ENCODE measurements at regions not wholly inside any gene's neighbourhood (a gene's known extent, or its start where the extent isn't known, plus 50 kb on each side); places are given as distances from the start of the nearest gene placed in this dataset.

GRCh38 chr1:81618376-81618775, 182.4 kb upstream of the ADGRL2 start (continued):
- TF ChIP-seq, protein P1, sequence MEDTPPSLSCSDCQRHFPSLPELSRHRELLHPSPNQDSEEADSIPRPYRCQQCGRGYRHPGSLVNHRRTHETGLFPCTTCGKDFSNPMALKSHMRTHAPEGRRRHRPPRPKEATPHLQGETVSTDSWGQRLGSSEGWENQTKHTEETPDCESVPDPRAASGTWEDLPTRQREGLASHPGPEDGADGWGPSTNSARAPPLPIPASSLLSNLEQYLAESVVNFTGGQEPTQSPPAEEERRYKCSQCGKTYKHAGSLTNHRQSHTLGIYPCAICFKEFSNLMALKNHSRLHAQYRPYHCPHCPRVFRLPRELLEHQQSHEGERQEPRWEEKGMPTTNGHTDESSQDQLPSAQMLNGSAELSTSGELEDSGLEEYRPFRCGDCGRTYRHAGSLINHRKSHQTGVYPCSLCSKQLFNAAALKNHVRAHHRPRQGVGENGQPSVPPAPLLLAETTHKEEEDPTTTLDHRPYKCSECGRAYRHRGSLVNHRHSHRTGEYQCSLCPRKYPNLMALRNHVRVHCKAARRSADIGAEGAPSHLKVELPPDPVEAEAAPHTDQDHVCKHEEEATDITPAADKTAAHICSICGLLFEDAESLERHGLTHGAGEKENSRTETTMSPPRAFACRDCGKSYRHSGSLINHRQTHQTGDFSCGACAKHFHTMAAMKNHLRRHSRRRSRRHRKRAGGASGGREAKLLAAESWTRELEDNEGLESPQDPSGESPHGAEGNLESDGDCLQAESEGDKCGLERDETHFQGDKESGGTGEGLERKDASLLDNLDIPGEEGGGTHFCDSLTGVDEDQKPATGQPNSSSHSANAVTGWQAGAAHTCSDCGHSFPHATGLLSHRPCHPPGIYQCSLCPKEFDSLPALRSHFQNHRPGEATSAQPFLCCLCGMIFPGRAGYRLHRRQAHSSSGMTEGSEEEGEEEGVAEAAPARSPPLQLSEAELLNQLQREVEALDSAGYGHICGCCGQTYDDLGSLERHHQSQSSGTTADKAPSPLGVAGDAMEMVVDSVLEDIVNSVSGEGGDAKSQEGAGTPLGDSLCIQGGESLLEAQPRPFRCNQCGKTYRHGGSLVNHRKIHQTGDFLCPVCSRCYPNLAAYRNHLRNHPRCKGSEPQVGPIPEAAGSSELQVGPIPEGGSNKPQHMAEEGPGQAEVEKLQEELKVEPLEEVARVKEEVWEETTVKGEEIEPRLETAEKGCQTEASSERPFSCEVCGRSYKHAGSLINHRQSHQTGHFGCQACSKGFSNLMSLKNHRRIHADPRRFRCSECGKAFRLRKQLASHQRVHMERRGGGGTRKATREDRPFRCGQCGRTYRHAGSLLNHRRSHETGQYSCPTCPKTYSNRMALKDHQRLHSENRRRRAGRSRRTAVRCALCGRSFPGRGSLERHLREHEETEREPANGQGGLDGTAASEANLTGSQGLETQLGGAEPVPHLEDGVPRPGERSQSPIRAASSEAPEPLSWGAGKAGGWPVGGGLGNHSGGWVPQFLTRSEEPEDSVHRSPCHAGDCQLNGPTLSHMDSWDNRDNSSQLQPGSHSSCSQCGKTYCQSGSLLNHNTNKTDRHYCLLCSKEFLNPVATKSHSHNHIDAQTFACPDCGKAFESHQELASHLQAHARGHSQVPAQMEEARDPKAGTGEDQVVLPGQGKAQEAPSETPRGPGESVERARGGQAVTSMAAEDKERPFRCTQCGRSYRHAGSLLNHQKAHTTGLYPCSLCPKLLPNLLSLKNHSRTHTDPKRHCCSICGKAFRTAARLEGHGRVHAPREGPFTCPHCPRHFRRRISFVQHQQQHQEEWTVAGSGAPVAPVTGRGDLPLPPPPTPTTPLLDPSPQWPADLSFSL (CRISPR knock-in tag; IDR thresholded peaks at IDR 0.05) = no peak
- no peak for TF ChIP-seq SNRNP70 (IDR thresholded peaks at IDR 0.05; ENCODE audit: low read depth, low read length)
- no peak for TF ChIP-seq HIVEP1 (CRISPR knock-in tag; IDR thresholded peaks at IDR 0.05)
- TF ChIP-seq, protein P2, sequence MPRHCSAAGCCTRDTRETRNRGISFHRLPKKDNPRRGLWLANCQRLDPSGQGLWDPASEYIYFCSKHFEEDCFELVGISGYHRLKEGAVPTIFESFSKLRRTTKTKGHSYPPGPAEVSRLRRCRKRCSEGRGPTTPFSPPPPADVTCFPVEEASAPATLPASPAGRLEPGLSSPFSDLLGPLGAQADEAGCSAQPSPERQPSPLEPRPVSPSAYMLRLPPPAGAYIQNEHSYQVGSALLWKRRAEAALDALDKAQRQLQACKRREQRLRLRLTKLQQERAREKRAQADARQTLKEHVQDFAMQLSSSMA (CRISPR knock-in tag; IDR thresholded peaks at IDR 0.05) = no peak
- TF ChIP-seq FOXO4 (CRISPR knock-in tag; conservative IDR thresholded peaks at IDR 0.05) = no peak
- TF ChIP-seq ZNF674 (CRISPR knock-in tag; IDR thresholded peaks at IDR 0.05; ENCODE audit: low read depth) = no peak
- TF ChIP-seq FOXP4 (CRISPR knock-in tag; IDR thresholded peaks at IDR 0.05) = no peak
- no peak for TF ChIP-seq HES4 (CRISPR knock-in tag; IDR thresholded peaks at IDR 0.05; ENCODE audit: borderline replicate concordance)
- no peak for TF ChIP-seq GATAD2A (CRISPR knock-in tag; IDR thresholded peaks at IDR 0.05)
- no peak for TF ChIP-seq ZBTB38 (CRISPR knock-in tag; IDR thresholded peaks at IDR 0.05)
- TF ChIP-seq SMAD3 (CRISPR knock-in tag; IDR thresholded peaks at IDR 0.05) = no peak
- TF ChIP-seq ATF7 (IDR thresholded peaks at IDR 0.05) = no peak
- no peak for TF ChIP-seq ATF7 (CRISPR knock-in tag; IDR thresholded peaks at IDR 0.05)

Measured in HepG2 (cell line).